Erythroblast (primary cell): ENCODE measurements at regions not wholly inside any gene's neighbourhood (a gene's known extent, or its start where the extent isn't known, plus 50 kb on each side); places are given as distances from the start of the nearest gene placed in this dataset.

Source experiments
- GATA1 ChIP-seq: IDR thresholded peaks from 2 replicates; pipeline ENCODE4 v1.6.1; 2011; ENCODE audit warnings: low read depth, mild to moderate bottlenecking, control low read depth, low read length, moderate library complexity
- POLR2A ChIP-seq: IDR thresholded peaks from 2 replicates; pipeline ENCODE4 v1.6.1; 2011; ENCODE audit warnings: mild to moderate bottlenecking, low read length

- TF ChIP-seq POLR2A: no peak
- TF ChIP-seq GATA1: no peak
Measured at GRCh38 chr5:19314840-19315239, 673.2 kb downstream of the CDH18 start.
